ENCODE measurements at regions not wholly inside any gene's neighbourhood (a gene's known extent, or its start where the extent isn't known, plus 50 kb on each side); places are given as distances from the start of the nearest gene placed in this dataset.

DNA sequence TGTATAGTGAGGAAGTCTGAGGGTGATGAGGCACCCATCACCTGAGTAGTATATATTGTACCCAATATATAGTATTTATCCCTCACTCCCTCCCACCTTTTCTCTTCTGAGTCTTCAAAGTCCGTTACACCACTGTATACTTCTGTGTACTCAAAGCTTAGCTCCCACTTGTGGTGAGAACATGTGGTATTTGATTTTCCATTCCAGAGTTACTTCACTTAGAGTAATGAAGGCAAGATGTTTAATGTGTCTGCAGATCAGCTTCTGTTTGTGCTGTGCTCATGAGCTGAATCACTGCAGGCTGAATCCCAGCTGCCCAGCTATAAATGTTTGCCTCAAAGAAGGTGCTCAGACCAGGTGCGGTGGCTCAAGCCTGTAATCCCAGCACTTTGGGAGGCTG lies 139.3 kb upstream of the FOXA2 start:
- TF ChIP-seq, protein P1, sequence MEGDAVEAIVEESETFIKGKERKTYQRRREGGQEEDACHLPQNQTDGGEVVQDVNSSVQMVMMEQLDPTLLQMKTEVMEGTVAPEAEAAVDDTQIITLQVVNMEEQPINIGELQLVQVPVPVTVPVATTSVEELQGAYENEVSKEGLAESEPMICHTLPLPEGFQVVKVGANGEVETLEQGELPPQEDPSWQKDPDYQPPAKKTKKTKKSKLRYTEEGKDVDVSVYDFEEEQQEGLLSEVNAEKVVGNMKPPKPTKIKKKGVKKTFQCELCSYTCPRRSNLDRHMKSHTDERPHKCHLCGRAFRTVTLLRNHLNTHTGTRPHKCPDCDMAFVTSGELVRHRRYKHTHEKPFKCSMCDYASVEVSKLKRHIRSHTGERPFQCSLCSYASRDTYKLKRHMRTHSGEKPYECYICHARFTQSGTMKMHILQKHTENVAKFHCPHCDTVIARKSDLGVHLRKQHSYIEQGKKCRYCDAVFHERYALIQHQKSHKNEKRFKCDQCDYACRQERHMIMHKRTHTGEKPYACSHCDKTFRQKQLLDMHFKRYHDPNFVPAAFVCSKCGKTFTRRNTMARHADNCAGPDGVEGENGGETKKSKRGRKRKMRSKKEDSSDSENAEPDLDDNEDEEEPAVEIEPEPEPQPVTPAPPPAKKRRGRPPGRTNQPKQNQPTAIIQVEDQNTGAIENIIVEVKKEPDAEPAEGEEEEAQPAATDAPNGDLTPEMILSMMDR (CRISPR knock-in tag; IDR thresholded peaks at IDR 0.05), result no peak
- TF ChIP-seq TCF12 (IDR thresholded peaks at IDR 0.05) (no peak), TCF12 (CRISPR knock-in tag; IDR thresholded peaks at IDR 0.05) (no peak)

Measured in HepG2 (cell line).